ENCODE measurements at regions not wholly inside any gene's neighbourhood (a gene's known extent, or its start where the extent isn't known, plus 50 kb on each side); places are given as distances from the start of the nearest gene placed in this dataset.

DNA sequence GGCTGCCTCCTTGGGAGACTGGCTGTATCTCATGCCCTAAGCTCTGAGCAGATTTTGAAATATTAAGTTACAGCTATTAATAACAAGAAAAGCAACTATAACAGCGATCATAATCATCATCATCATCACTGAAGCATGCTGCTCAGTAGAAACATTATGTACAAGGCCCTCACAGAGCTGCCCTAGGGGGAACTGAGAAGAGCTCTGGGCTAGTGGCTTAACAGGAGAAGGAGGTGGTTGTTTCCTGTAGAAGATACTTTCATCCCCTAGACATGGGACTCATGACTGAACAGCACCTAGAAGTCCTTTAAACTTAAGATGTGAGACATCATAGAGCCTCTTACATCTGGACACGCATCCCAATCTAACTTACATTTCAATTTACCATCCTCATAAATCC, 332.8 kb upstream of the PLET1 start:
- Histone ChIP-seq H3K9me3 (no peaks in the 10 kb centered on the region), H3K4me1 (peaks cover under 1% of the 10 kb centered on the region), H3K27ac (no peak overlapping the region), H3K36me3 (no peaks in the 10 kb centered on the region), H3K27me3 (ENCODE audit: low read depth) (no peaks in the 10 kb centered on the region), H3K4me3 (no peak overlapping the region)
- ATAC-seq = no peak
- TF ChIP-seq CTCF (IDR thresholded peaks at IDR 0.05) = no peak
- no peak for DNase-seq
- intact Hi-C loops (cut with DNase I) = no loop called here

GRCh38 chr11:112596324-112596723, 335.7 kb upstream of the PLET1 start:
- no peak for TF ChIP-seq CTCF (IDR thresholded peaks at IDR 0.05)
- Histone ChIP-seq H3K4me1 (no peaks in the 10 kb centered on the region), H3K27me3 (ENCODE audit: low read depth) (no peaks in the 10 kb centered on the region), H3K9me3 (no peaks in the 10 kb centered on the region), H3K27ac (no peak overlapping the region), H3K4me3 (no peak overlapping the region), H3K36me3 (no peaks in the 10 kb centered on the region)
- intact Hi-C loops (cut with DNase I) = no loop called here
- no peak for ATAC-seq
- no peak for DNase-seq

GRCh38 chr11:112597286-112597790, 336.7 kb upstream of the PLET1 start:
- ATAC-seq (no peak), DNase-seq (no peak)
- no peaks in the 10 kb centered on the region for H3K9me3 ChIP-seq
- no peak overlapping the region for H3K27ac ChIP-seq
- no peak for TF ChIP-seq CTCF (IDR thresholded peaks at IDR 0.05)
- H3K4me1 ChIP-seq = no peaks in the 10 kb centered on the region
- intact Hi-C loops (cut with DNase I) = no loop called here
- no peak overlapping the region for H3K4me3 ChIP-seq
- H3K36me3 ChIP-seq = no peaks in the 10 kb centered on the region
- no peaks in the 10 kb centered on the region for H3K27me3 ChIP-seq (ENCODE audit: low read depth)

DNA sequence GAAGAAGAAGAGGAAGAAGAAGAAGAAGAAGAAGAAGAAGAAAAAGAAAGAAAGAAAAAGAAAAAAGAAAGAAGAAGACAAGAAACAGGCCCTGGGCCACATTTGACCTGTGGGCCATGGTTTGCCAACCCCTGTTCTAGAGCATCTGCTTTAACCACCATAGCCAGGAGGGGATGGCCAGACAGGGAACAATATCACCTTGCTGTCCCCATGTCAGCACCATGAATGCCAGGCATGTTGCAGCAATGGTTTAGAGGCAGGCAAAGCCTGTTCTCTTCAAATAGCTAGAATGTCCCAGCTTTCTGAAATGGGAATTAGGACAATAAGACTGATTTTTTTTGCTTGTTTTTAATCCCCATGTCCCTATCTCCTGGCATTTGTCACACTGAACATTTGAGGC, 338.6 kb upstream of the PLET1 start:
- DNase-seq (no peak), ATAC-seq (no peak)
- H3K27me3 ChIP-seq (ENCODE audit: low read depth) = no peaks in the 10 kb centered on the region
- no peaks in the 10 kb centered on the region for H3K4me1 ChIP-seq
- no peak overlapping the region for H3K27ac ChIP-seq
- TF ChIP-seq CTCF (IDR thresholded peaks at IDR 0.05) = no peak
- H3K4me3 ChIP-seq = no peak overlapping the region
- no peaks in the 10 kb centered on the region for H3K36me3 ChIP-seq
- H3K9me3 ChIP-seq = no peaks in the 10 kb centered on the region
- intact Hi-C loops (cut with DNase I) = no loop called here

- no peak overlapping the region for H3K27ac ChIP-seq
- DNase-seq (no peak), ATAC-seq (no peak)
These were observed 339.3 kb upstream of the PLET1 start for GRCh38 chr11:112599856-112600533.

More at GRCh38 chr11:112599856-112600533, 339.3 kb upstream of the PLET1 start:
- Histone ChIP-seq H3K36me3 (no peaks in the 10 kb centered on the region), H3K4me1 (no peaks in the 10 kb centered on the region), H3K4me3 (no peak overlapping the region), H3K9me3 (no peaks in the 10 kb centered on the region), H3K27me3 (ENCODE audit: low read depth) (no peaks in the 10 kb centered on the region)
- TF ChIP-seq CTCF (IDR thresholded peaks at IDR 0.05) = no peak
- intact Hi-C loops (cut with DNase I) = no loop called here

All from lower lobe of right lung (tissue), 2 donors.